ENCODE measurements at regions not wholly inside any gene's neighbourhood (a gene's known extent, or its start where the extent isn't known, plus 50 kb on each side); places are given as distances from the start of the nearest gene placed in this dataset.
"Not testable (repeated sequence)": the region's sequence is repeated elsewhere in the genome, so short reads cannot be mapped to it uniquely, and the experiment has no call there.

DNA sequence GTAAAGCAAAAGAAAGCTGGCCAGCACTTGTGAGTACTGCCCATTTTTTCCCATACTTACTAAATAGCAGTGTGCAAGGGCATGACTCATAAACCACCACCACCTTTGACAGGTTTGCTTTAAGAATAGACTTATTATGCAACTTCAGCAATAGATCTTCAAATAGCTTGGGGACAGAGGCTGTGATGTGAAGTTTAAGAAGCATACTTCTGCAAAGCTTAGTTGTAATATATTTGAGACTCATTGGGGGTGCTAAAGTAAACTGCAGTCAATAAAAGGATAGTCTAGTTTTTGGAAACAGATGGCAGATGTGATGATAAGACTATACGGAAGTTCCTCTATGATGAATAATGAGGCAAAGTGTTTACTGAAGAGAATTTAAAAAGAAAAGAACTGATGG is 210.0 kb downstream of the PLA2G4A start:
- Histone ChIP-seq H3K4me3 (ENCODE audit: severe bottlenecking) (no peak overlapping the region), H3K4me1 (ENCODE audit: insufficient read depth, poor library complexity, severe bottlenecking) (peaks cover 5% of the 10 kb centered on the region), H3K9me3 (ENCODE audit: severe bottlenecking) (no peaks in the 10 kb centered on the region), H3K27ac (ENCODE audit: poor library complexity, severe bottlenecking) (no peak overlapping the region), H3K27me3 (ENCODE audit: insufficient read depth, poor library complexity, severe bottlenecking) (no peaks in the 10 kb centered on the region), H3K36me3 (ENCODE audit: low read depth) (no peaks in the 10 kb centered on the region)
- TF ChIP-seq, protein P1, sequence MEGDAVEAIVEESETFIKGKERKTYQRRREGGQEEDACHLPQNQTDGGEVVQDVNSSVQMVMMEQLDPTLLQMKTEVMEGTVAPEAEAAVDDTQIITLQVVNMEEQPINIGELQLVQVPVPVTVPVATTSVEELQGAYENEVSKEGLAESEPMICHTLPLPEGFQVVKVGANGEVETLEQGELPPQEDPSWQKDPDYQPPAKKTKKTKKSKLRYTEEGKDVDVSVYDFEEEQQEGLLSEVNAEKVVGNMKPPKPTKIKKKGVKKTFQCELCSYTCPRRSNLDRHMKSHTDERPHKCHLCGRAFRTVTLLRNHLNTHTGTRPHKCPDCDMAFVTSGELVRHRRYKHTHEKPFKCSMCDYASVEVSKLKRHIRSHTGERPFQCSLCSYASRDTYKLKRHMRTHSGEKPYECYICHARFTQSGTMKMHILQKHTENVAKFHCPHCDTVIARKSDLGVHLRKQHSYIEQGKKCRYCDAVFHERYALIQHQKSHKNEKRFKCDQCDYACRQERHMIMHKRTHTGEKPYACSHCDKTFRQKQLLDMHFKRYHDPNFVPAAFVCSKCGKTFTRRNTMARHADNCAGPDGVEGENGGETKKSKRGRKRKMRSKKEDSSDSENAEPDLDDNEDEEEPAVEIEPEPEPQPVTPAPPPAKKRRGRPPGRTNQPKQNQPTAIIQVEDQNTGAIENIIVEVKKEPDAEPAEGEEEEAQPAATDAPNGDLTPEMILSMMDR (IDR thresholded peaks at IDR 0.05; ENCODE audit: poor library complexity, severe bottlenecking): no peak
- no peak for DNase-seq (ENCODE audit: low spot score)
- peak; percentile 97 for ATAC-seq (ENCODE audit: low read depth)

DNA sequence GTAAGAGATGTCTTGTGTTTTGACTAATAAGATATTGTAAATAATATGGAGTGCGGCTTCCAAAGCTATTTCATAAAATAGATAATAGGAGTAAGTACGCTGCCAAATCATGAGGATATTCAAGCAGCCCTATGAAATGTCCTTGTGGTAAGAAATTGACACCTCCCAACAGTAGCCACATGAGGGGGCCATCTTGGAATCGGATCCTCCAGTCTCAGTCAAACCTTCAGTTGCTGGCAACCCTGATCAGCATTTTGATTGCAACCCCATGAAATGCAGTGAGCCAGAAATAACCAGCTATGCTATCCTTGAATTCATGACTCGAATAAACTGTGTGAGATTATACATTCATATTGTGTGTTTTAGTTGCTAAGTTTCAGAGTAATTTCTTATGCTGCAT is 212.4 kb downstream of the PLA2G4A start:
- H3K36me3 ChIP-seq (ENCODE audit: low read depth): no peaks in the 10 kb centered on the region
- TF ChIP-seq, protein P1 (IDR thresholded peaks at IDR 0.05; ENCODE audit: poor library complexity, severe bottlenecking): no peak
- ATAC-seq (ENCODE audit: low read depth): no peak
- no peaks in the 10 kb centered on the region for H3K27me3 ChIP-seq (ENCODE audit: insufficient read depth, poor library complexity, severe bottlenecking)
- H3K4me1 ChIP-seq (ENCODE audit: insufficient read depth, poor library complexity, severe bottlenecking): peaks cover 5% of the 10 kb centered on the region
- no peak for DNase-seq (ENCODE audit: low spot score)
- H3K9me3 ChIP-seq (ENCODE audit: severe bottlenecking): no peaks in the 10 kb centered on the region
- H3K27ac ChIP-seq (ENCODE audit: poor library complexity, severe bottlenecking): no peak overlapping the region
- H3K4me3 ChIP-seq (ENCODE audit: severe bottlenecking): no peak overlapping the region

DNA sequence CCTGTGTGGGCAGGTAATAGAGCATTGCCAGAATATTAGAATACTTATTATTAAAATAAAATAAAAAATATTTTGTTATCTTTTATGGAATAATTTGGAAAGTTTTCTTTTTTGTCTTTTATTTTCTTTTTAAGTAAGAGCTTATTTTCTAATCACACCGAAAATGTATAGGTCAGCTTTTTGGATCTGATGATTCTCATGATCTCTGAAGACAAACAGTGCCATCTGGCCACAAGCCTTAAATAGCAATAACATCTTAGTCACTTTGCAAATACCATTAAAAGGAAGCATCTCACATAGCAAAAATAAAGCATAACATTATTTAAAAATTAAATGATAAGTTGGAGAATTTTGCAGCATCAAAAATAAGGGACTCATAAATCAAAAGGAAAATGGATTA is 213.8 kb downstream of the PLA2G4A start:
- Histone ChIP-seq H3K9me3 (ENCODE audit: severe bottlenecking) (no peaks in the 10 kb centered on the region), H3K4me1 (ENCODE audit: insufficient read depth, poor library complexity, severe bottlenecking) (peaks cover 5% of the 10 kb centered on the region), H3K27ac (ENCODE audit: poor library complexity, severe bottlenecking) (no peak overlapping the region), H3K4me3 (ENCODE audit: severe bottlenecking) (no peak overlapping the region), H3K27me3 (ENCODE audit: insufficient read depth, poor library complexity, severe bottlenecking) (no peaks in the 10 kb centered on the region), H3K36me3 (ENCODE audit: low read depth) (no peaks in the 10 kb centered on the region)
- TF ChIP-seq, protein P1 (IDR thresholded peaks at IDR 0.05; ENCODE audit: poor library complexity, severe bottlenecking): no peak
- ATAC-seq (ENCODE audit: low read depth): no peak
- DNase-seq (ENCODE audit: low spot score): no peak

DNA sequence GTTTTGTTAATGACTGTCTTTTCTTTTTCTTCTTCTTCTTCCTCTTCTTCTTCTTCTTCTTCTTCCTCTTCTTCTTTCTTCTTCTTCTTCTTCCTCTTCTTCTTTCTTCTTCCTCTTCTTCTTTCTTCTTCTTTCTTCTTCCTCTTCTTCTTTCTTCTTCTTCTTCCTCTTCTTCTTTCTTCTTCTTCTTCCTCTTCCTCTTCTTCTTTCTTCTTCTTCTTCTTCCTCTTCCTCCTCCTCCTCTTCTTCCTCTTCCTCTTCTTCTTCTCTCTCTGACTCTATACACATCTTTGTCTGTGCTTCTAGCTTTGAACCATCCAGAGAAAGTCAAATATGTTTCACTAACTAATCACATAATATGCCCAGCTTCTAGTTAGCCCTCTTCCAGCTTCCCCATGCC is 214.7 kb downstream of the PLA2G4A start:
- not testable (repeated sequence) for H3K4me1 ChIP-seq (ENCODE audit: insufficient read depth, poor library complexity, severe bottlenecking); H3K4me3 ChIP-seq (ENCODE audit: severe bottlenecking)

DNA sequence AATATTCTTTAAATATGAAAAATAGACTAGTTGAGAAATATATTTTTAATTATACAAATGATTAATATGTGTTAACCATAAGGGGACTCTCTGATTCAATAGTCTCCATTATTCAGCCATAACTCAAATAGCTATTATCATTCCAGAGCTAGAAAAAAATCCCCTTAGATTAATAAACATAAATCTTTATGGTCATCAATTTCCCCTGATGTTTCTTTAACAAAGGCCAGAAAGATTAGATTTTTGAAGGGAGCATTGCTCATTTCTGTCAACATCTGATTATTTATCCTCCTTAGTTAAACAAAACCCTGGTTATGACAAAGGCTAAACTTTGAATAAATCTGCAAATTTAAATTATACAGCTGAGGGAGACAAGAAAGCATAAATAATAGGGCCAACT is 215.7 kb downstream of the PLA2G4A start:
- no peaks in the 10 kb centered on the region for H3K27me3 ChIP-seq (ENCODE audit: insufficient read depth, poor library complexity, severe bottlenecking)
- no peak overlapping the region for H3K4me3 ChIP-seq (ENCODE audit: severe bottlenecking)
- no peaks in the 10 kb centered on the region for H3K4me1 ChIP-seq (ENCODE audit: insufficient read depth, poor library complexity, severe bottlenecking)
- H3K36me3 ChIP-seq (ENCODE audit: low read depth): no peaks in the 10 kb centered on the region
- no peak for DNase-seq (ENCODE audit: low spot score)
- no peak overlapping the region for H3K27ac ChIP-seq (ENCODE audit: poor library complexity, severe bottlenecking)
- TF ChIP-seq, protein P1 (IDR thresholded peaks at IDR 0.05; ENCODE audit: poor library complexity, severe bottlenecking): no peak
- no peak for ATAC-seq (ENCODE audit: low read depth)
- H3K9me3 ChIP-seq (ENCODE audit: severe bottlenecking): peaks cover 2% of the 10 kb centered on the region

More for the DNA sequence above, 214.7 kb downstream of the PLA2G4A start:
- H3K36me3 ChIP-seq (ENCODE audit: low read depth); ATAC-seq (ENCODE audit: low read depth); H3K9me3 ChIP-seq (ENCODE audit: severe bottlenecking); H3K27me3 ChIP-seq (ENCODE audit: insufficient read depth, poor library complexity, severe bottlenecking); DNase-seq (ENCODE audit: low spot score); H3K27ac ChIP-seq (ENCODE audit: poor library complexity, severe bottlenecking): not testable (repeated sequence)
